ENCODE measurements at regions not wholly inside any gene's neighbourhood (a gene's known extent, or its start where the extent isn't known, plus 50 kb on each side); places are given as distances from the start of the nearest gene placed in this dataset.

- CTCF ChIA-PET, result no interaction called here
- no peak for DNase-seq (ENCODE audit: extremely low spot score)
- no peak for TF ChIP-seq CTCF (IDR thresholded peaks at IDR 0.05; ENCODE audit: control extremely low read depth, extremely low read depth, low read depth, missing control alignments)
- POLR2A ChIA-PET, result no interaction called here
These were observed 232.1 kb downstream of the TMX3 start for GRCh38 chr18:68482815-68483214.

- POLR2A ChIA-PET, result no interaction called here
- no peak for DNase-seq (ENCODE audit: extremely low spot score)
- TF ChIP-seq CTCF (IDR thresholded peaks at IDR 0.05; ENCODE audit: control extremely low read depth, extremely low read depth, low read depth, missing control alignments), result no peak
- CTCF ChIA-PET, result interaction anchor here (1.4 kb wide), 1 partner anchor 9 kb away, joined by 3 read pairs; no protein-coding TSS in a partner anchor
These were observed 234.7 kb downstream of the TMX3 start for GRCh38 chr18:68480196-68480595.

GRCh38 chr18:68478246-68478645, 236.7 kb downstream of the TMX3 start:
- TF ChIP-seq CTCF (IDR thresholded peaks at IDR 0.05; ENCODE audit: control extremely low read depth, extremely low read depth, low read depth, missing control alignments), result no peak
- no peak for DNase-seq (ENCODE audit: extremely low spot score)
- ChIA-PET POLR2A (no interaction called here), CTCF (interaction anchor here (1.0 to 1.2 kb wide), 2 partner anchors 9 to 18 kb away, joined by 3 to 4 read pairs; no protein-coding TSS in a partner anchor)

GRCh38 chr18:68475883-68476282, 239.0 kb downstream of the TMX3 start:
- no peak for DNase-seq (ENCODE audit: extremely low spot score)
- TF ChIP-seq CTCF (IDR thresholded peaks at IDR 0.05; ENCODE audit: control extremely low read depth, extremely low read depth, low read depth, missing control alignments), result no peak
- POLR2A ChIA-PET, result no interaction called here
- CTCF ChIA-PET, result no interaction called here

- no peak for TF ChIP-seq CTCF (IDR thresholded peaks at IDR 0.05; ENCODE audit: control extremely low read depth, extremely low read depth, low read depth, missing control alignments)
- ChIA-PET CTCF (interaction anchor here (1.0 kb wide), 1 partner anchor 14 kb away, joined by 4 read pairs; no protein-coding TSS in a partner anchor), POLR2A (no interaction called here)
- DNase-seq (ENCODE audit: extremely low spot score), result no peak
These were observed 242.1 kb downstream of the TMX3 start for GRCh38 chr18:68472701-68473295.

- TF ChIP-seq CTCF (IDR thresholded peaks at IDR 0.05; ENCODE audit: control extremely low read depth, extremely low read depth, low read depth, missing control alignments), result no peak
- POLR2A ChIA-PET, result no interaction called here
- DNase-seq (ENCODE audit: extremely low spot score), result no peak
- CTCF ChIA-PET, result interaction anchor here (1.1 kb wide), 1 partner anchor 10 kb away, joined by 3 read pairs; no protein-coding TSS in a partner anchor
These were observed 245.8 kb downstream of the TMX3 start for GRCh38 chr18:68469049-68469625.
